WI38 (cell line): ENCODE measurements at regions not wholly inside any gene's neighbourhood (a gene's known extent, or its start where the extent isn't known, plus 50 kb on each side); places are given as distances from the start of the nearest gene placed in this dataset.

Source experiments
- H3K4me3 ChIP-seq: 2 replicates; pipeline ENCODE4 v1.5.1; 2011; ENCODE audit warnings: low read depth, mild to moderate bottlenecking, control low read depth, low read length
- TF ChIP-seq, protein P1 (sequence below): IDR thresholded peaks from 2 replicates; pipeline ENCODE4 v1.5.1; 2012; ENCODE audit warnings: low read depth, mild to moderate bottlenecking, control low read depth, low read length

DNA sequence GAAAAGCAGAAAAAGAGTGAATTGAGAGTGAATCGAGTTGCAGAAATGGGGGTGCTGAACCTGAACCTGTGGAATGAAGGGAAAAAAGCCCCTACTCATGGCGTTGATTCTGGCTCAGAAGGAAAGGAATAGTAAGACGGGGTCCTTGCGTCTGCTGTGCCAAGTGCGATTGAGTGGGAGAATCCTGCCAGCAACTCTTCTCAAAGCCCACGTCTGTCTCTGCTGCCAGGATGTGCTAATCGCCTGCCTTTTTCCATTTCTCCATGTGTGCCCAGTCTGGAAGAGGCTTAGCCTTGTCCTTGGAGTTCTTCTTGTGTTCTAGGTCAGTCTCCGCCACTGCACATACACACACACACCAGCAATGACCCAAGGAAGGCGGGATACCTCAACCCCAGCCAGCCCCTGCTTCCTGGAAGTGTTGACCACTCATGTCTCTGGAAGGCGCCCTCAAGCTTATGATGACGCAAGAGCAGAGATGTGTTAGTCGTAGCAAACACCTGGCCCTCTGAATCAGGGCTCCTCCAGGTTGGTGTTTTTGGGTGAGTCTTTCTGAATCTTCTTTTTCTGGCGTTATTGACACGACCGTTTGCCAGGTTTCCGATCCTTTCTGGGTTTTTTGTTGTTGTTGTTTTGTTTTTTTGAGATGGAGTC is 262.4 kb upstream of the PROK2 start:
- H3K4me3 ChIP-seq, result no peak overlapping the region
- TF ChIP-seq, protein P1, sequence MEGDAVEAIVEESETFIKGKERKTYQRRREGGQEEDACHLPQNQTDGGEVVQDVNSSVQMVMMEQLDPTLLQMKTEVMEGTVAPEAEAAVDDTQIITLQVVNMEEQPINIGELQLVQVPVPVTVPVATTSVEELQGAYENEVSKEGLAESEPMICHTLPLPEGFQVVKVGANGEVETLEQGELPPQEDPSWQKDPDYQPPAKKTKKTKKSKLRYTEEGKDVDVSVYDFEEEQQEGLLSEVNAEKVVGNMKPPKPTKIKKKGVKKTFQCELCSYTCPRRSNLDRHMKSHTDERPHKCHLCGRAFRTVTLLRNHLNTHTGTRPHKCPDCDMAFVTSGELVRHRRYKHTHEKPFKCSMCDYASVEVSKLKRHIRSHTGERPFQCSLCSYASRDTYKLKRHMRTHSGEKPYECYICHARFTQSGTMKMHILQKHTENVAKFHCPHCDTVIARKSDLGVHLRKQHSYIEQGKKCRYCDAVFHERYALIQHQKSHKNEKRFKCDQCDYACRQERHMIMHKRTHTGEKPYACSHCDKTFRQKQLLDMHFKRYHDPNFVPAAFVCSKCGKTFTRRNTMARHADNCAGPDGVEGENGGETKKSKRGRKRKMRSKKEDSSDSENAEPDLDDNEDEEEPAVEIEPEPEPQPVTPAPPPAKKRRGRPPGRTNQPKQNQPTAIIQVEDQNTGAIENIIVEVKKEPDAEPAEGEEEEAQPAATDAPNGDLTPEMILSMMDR, result no peak

DNA sequence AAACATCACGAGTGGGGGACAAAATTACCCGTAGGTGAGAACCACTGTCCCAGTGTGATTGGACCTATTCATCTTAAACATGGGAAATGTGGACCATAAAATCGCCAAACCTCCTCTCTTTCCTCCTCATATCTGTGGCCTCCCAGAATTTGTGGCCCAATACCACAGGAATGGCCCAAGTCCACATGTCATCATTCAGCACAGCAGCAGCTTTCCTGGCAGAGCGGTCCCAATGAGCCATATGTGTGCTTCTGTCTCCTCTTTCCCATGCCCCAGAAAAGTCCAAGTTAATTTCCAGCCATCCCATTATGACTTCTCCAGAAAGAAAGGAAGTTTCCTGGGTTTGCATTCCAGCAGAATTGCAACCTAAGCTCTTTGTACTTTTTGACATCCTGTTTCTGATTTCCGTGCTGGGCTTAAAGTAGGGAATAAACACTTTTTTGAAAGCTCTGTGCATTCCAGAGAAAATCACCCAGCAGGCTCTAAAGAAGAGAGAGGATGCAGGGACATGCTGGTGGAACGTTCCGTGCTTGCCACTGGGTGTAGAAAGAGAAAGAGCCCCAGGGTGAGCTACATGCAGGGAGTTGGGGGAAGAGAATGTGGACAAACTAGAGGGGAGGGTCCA is 259.4 kb upstream of the PROK2 start:
- TF ChIP-seq, protein P1, result no peak
- no peak overlapping the region for H3K4me3 ChIP-seq

DNA sequence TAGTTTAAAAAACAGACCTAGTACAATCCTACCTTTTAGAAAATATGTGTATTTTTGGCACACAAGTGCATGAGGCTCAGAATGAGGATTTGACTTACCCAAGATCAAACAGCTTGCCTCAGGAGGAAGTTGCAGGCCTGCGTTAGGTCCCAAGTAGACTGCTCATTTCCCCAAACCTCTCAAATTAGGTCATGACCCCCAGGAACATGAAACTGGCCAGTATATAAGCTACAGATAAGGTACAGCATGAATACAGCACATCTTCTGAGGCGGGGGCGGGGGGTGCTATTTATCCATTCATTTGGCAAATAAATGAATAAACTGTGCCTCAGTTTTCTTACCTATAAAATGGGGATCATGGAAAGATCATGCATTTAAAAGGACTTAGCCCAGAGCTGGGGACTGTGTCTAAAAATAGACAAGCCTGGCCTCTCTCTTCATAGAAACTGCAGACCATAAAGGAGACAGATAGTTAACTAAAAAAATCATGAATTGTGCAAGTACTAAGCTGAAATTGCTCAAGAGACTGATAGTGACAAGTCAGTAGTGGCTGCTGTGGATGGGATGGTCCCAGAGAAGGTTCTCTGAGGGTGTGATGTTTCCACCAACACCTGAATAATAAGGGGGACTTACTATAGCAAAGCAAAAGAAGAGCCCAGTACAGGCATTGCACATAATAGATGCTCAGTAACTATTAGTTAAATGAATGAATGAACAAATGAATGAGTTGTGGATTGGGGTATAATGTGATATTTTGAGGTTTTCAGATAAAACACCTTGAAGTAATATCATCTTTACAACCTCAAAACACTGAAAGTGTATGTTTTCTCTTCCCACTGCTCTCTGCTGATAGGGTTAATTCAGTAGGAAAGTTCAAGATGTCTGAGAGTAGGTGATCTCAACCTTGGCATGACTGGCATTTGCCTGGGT is 258.5 kb upstream of the PROK2 start:
- TF ChIP-seq, protein P1, result no peak
- H3K4me3 ChIP-seq, result no peak overlapping the region

DNA sequence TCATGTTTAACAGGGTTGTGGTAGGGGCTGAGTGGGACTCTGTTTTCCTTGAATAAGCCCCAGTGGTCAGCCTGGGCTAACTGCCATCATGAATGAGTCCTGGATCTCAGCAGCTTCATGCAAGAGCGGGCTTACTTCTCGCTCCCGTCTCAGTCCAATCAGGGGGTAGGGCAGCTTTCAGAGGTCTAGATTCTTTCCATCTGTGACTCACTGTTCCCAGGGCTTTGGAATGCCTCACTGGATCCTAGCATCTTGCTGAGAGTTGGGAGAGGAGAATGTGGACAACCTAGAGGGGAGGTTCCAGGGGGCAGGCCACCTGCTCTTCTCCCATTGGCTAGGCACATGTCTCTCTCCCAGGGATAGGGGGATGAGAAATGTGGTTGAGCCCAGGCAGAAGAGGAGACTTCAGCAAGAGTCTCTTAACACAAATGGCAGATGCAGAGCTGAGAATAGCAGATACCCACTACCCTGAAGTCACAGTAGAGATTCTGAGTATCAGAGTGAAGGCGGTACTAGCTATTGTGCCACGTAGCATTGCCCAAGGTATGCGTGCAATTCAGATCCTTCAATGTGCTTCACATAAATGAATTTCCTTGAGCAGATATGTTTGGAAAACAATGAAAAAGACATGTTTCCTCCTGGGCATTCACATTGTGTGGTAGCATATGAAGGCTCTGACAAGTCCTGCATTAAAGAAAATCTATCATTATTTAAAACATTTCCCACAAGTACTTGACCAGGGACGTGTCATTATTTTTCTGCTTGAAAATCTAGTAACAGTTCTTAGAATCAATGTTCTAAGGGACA is 257.7 kb upstream of the PROK2 start:
- TF ChIP-seq, protein P1, result no peak
- H3K4me3 ChIP-seq, result no peak overlapping the region

DNA sequence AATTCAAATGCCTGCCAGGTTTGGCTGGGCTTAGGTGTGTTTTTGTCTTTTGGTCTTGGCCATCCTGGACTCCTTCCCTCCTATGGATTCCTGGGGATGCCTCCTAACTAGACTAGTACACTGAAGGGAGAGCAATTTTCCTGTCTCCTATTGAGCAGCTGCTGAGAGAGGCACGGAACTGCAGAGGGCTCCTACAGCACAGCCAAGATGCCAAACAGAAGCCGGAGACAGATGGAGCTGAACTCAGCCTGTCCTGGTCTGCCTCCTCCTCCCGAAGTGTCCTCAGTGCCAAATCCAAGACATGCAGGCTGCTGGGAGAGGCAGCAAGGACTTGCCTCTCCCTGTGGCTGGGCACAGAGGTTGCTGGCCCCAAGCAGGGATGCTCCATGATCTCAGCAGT is 256.6 kb upstream of the PROK2 start:
- no peak overlapping the region for H3K4me3 ChIP-seq
- TF ChIP-seq, protein P1, result no peak

DNA sequence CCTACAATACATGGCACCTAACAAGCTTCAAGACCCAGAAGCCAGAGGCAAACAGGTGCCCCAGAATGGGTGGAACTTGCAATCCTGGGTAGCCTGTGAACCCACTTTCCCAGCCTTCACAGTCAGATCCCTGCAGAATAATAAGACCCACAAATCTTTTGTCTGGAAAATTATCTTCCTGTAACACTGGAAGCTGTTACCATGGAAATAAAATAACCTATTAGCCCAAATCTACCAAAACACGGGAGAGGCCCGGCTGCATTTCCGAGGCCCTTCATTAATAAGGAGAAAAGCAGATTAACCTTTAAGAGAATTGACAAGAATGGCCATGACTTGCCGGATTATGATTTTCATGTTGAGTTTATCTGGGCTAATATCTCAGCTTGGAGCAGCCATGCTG is 256.1 kb upstream of the PROK2 start:
- H3K4me3 ChIP-seq, result no peak overlapping the region
- TF ChIP-seq, protein P1, result no peak
